ENCODE measurements at regions not wholly inside any gene's neighbourhood (a gene's known extent, or its start where the extent isn't known, plus 50 kb on each side); places are given as distances from the start of the nearest gene placed in this dataset.

GRCh38 chr7:89507034-89507433, 647.2 kb upstream of the STEAP1 start (continued):
- TF ChIP-seq ZNF462 (CRISPR knock-in tag; IDR thresholded peaks at IDR 0.05) = no peak
- no peak for TF ChIP-seq ZNF114 (CRISPR knock-in tag; IDR thresholded peaks at IDR 0.05)
- no peak for TF ChIP-seq CREB1 (CRISPR knock-in tag; IDR thresholded peaks at IDR 0.05; ENCODE audit: low read depth)
- TF ChIP-seq POLR2AphosphoS5 (IDR thresholded peaks at IDR 0.05; ENCODE audit: low read depth) = no peak
- TF ChIP-seq NANOG (IDR thresholded peaks at IDR 0.05; ENCODE audit: borderline replicate concordance) = no peak

- no peak overlapping the region for H3K4me3 ChIP-seq
- no peaks in the 10 kb centered on the region; the same call in 1 of the 2 replicates for H3K9me2 ChIP-seq (ENCODE audit: insufficient read depth)
- Mint-ChIP-seq H3K27me3 (ENCODE audit: insufficient read depth, low read depth, poor library complexity) (no peaks in the 10 kb centered on the region), H3K4me3 (no peak overlapping the region), H3K9me3 (no peaks in the 10 kb centered on the region), H3K4me1 (no peaks in the 10 kb centered on the region), H3K27ac (no peak overlapping the region), H3K36me3 (ENCODE audit: low read depth) (no peaks in the 10 kb centered on the region)
- no peaks in the 10 kb centered on the region for H3K27me3 ChIP-seq (ENCODE audit: insufficient read depth)
- H3K4me1 ChIP-seq (ENCODE audit: insufficient read depth) = no peaks in the 10 kb centered on the region
- H3K36me3 ChIP-seq (ENCODE audit: insufficient read depth) = no peaks in the 10 kb centered on the region
- no peak for ATAC-seq
- H3K79me2 ChIP-seq (replicated peaks; ENCODE audit: insufficient read depth) = no peaks in the 10 kb centered on the region
- no peaks in the 10 kb centered on the region for H3F3A ChIP-seq (replicated peaks; ENCODE audit: low read depth)
- no peak overlapping the region for H2AFZ ChIP-seq
- no peak for DNase-seq (ENCODE audit: low spot score)
- no peak overlapping the region for H3K27ac ChIP-seq (ENCODE audit: low read depth)
- no peaks in the 10 kb centered on the region for H4K20me1 ChIP-seq (replicated peaks; ENCODE audit: insufficient read depth)
- H3K4me2 ChIP-seq = no peak overlapping the region
- TF ChIP-seq STAT1 (IDR thresholded peaks at IDR 0.05; ENCODE audit: unreplicated experiment) (no peak), EZH2 (IDR thresholded peaks at IDR 0.05; ENCODE audit: low read depth, unreplicated experiment) (no peak), NANOG (IDR thresholded peaks at IDR 0.05; ENCODE audit: borderline replicate concordance) (no peak), EZH2phosphoT487 (IDR thresholded peaks at IDR 0.05; ENCODE audit: unreplicated experiment) (no peak), ZNF462 (CRISPR knock-in tag; IDR thresholded peaks at IDR 0.05) (no peak), CREB1 (CRISPR knock-in tag; IDR thresholded peaks at IDR 0.05; ENCODE audit: low read depth) (no peak), ZNF114 (CRISPR knock-in tag; IDR thresholded peaks at IDR 0.05) (no peak), JUNB (IDR thresholded peaks at IDR 0.05; ENCODE audit: unreplicated experiment) (no peak)
Measured at GRCh38 chr7:89511900-89512299, 642.4 kb upstream of the STEAP1 start.
